Stimulated activated effector memory CD8-positive, alpha-beta T cell treated with anti-CD3 and anti-CD28 coated beads, Interleukin-12 subunit alpha, Interleukin-12 subunit beta, amount 100 ng/mL, for 72 hours (primary cell): ENCODE measurements at regions not wholly inside any gene's neighbourhood (a gene's known extent, or its start where the extent isn't known, plus 50 kb on each side); places are given as distances from the start of the nearest gene placed in this dataset.
"Not testable (repeated sequence)": the region's sequence is repeated elsewhere in the genome, so short reads cannot be mapped to it uniquely, and the experiment has no call there.

Experiments used
- ATAC-seq: fragments of 150-1000 bp; cut with Tn5 transposase; 2 replicates; pipeline ENCODE4 v1.10.0; 2021
- DNase-seq, 2 donors: peaks; one replicate each; pipeline ENCODE4 v3.0.0; 2021 to 2022; ENCODE audit warnings: low spot score in 2 of 2
- H3K27ac Mint-ChIP-seq: one replicate; pipeline ENCODE4 v1.8.0; 2022; ENCODE audit warnings: mild to moderate bottlenecking, mixed read lengths
- H3K36me3 Mint-ChIP-seq: one replicate; pipeline ENCODE4 v1.8.0; 2022; ENCODE audit warnings: mild to moderate bottlenecking, mixed read lengths
- H3K4me1 Mint-ChIP-seq: one replicate; pipeline ENCODE4 v1.8.0; 2022; ENCODE audit warnings: mixed read lengths
- H3K4me3 Mint-ChIP-seq: one replicate; pipeline ENCODE4 v1.8.0; 2022; ENCODE audit warnings: mild to moderate bottlenecking, mixed read lengths
- H3K9me3 Mint-ChIP-seq: one replicate; pipeline ENCODE4 v1.8.0; 2022; ENCODE audit warnings: mixed read lengths

GRCh38 chr1:38169121-38169520 is 122.5 kb upstream of the POU3F1 start:
- Mint-ChIP-seq H3K36me3 (no peaks in the 10 kb centered on the region), H3K4me1 (no peaks in the 10 kb centered on the region), H3K9me3 (no peaks in the 10 kb centered on the region), H3K27ac (no peak overlapping the region), H3K4me3 (no peak overlapping the region)
- DNase-seq (no peak), ATAC-seq (no peak)

- DNase-seq (no peak), ATAC-seq (no peak)
- Mint-ChIP-seq H3K9me3 (no peaks in the 10 kb centered on the region), H3K4me1 (no peaks in the 10 kb centered on the region), H3K27ac (no peak overlapping the region), H3K4me3 (no peak overlapping the region), H3K36me3 (no peaks in the 10 kb centered on the region)
Observed at GRCh38 chr1:38168365-38168764, 121.8 kb upstream of the POU3F1 start.

- Mint-ChIP-seq H3K4me1 (no peaks in the 10 kb centered on the region), H3K4me3 (no peak overlapping the region), H3K27ac (no peak overlapping the region), H3K9me3 (no peaks in the 10 kb centered on the region), H3K36me3 (no peaks in the 10 kb centered on the region)
- ATAC-seq (no peak), DNase-seq (no peak)
Observed at GRCh38 chr1:38166461-38166860, 119.9 kb upstream of the POU3F1 start.

DNA sequence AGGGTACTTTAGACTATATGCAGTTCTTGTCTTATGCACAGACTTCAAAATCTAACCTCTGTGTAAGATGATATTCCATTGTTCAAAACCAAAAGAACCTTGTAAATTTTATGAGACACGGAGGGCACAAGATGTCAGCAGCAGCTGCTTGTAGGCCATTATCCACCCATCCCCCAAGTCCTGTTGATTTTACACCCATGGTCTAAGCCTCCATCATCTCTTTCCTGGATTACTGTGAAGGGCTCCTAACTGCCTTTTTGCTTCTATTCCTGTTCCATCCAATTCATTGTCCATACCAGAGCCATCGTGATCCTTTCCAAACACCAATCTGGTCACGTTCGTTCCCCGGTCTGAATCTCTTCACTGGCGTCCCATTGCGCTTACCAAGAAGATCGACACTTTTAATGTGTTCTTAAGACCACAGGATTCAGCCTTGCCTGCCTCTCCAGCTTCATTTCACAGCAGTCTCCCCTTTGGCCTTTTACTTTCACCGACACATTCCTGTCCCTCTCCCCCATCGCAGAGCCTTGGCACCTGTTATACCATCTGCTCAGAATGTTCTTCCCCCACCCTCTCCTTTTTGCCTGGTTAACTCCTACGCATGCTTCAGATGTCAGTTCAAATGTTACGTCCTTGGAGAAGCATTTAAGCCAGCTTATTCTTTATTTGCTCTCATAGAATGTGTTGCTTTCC is 107.3 kb upstream of the POU3F1 start:
- Mint-ChIP-seq H3K27ac (no peak overlapping the region), H3K36me3 (no peaks in the 10 kb centered on the region), H3K9me3 (no peaks in the 10 kb centered on the region), H3K4me1 (no peaks in the 10 kb centered on the region), H3K4me3 (no peak overlapping the region)
- ATAC-seq (no peak), DNase-seq (no peak)

DNA sequence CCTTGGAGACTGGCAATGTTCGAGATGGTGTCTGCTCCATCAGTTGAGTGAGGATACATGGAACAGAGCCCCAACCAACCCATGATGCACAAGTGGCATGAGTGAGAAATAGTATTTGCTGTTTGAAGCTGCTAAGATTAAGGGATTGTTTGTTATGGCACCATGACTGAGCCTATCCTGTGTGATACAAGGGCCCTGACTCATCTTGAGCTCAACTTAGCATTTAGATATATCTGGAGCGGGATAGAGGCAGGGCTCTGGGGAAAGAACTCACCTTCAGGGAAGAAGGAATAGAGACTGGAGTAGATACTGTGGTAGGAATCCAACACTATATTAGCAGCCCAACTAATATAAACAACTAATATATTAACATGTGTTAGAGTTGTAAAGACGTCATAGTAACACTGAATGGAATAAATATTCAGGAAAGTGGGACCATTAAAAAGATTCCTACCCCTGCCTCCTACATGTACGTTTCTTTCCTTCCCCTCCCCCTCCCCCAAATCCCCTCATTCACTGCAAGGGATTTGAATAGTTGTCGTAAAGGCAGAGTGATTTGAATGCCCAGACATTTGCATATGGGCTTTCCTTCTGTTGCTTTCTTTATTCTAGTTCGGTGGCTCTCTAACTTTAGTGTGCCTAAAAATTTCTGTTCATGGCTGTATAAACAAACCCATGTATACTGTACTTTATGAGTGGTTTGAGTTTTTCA is 106.6 kb upstream of the POU3F1 start:
- no peak for DNase-seq
- no peak for ATAC-seq
- Mint-ChIP-seq H3K4me1 (no peaks in the 10 kb centered on the region), H3K27ac (no peak overlapping the region), H3K4me3 (no peak overlapping the region), H3K36me3 (no peaks in the 10 kb centered on the region), H3K9me3 (no peaks in the 10 kb centered on the region)

- no peak for ATAC-seq
- Mint-ChIP-seq H3K9me3 (no peaks in the 10 kb centered on the region), H3K36me3 (no peaks in the 10 kb centered on the region), H3K27ac (no peak overlapping the region), H3K4me3 (no peak overlapping the region), H3K4me1 (no peaks in the 10 kb centered on the region)
- DNase-seq = no peak
Observed at GRCh38 chr1:38152351-38153065, 105.9 kb upstream of the POU3F1 start.

GRCh38 chr1:38151399-38151798 is 104.8 kb upstream of the POU3F1 start:
- no peaks in the 10 kb centered on the region for H3K4me1 Mint-ChIP-seq
- H3K27ac Mint-ChIP-seq = no peak overlapping the region
- DNase-seq (no peak), ATAC-seq (no peak)
- no peaks in the 10 kb centered on the region for H3K36me3 Mint-ChIP-seq
- H3K4me3 Mint-ChIP-seq = no peak overlapping the region
- no peaks in the 10 kb centered on the region for H3K9me3 Mint-ChIP-seq

DNA sequence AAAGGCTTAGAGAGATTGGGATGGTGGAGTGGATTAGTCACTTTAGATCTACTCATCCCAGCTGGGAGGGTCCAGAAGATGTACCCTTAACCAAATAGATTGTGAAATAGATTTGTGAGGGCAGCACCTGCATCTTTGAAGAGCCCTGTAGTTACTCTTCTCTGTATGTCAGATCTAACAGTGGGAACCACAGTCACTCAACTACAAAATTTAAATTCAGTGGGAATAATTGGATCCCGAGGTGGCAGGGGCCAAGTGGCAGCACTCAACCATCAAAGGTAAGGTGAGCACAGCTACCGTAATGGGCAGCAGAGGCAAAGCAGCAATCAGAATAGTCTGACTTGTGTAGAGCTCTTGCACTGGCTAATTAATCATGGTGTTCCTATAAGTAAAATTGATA is 99.5 kb upstream of the POU3F1 start:
- not testable (repeated sequence) for ATAC-seq, H3K36me3 Mint-ChIP-seq, H3K4me3 Mint-ChIP-seq, H3K9me3 Mint-ChIP-seq, H3K4me1 Mint-ChIP-seq, H3K27ac Mint-ChIP-seq, DNase-seq

- H3K9me3 Mint-ChIP-seq = peaks cover 7% of the 10 kb centered on the region
- no peak overlapping the region for H3K27ac Mint-ChIP-seq
- no peak for ATAC-seq
- DNase-seq = no peak
- no peaks in the 10 kb centered on the region for H3K4me1 Mint-ChIP-seq
- no peak overlapping the region for H3K4me3 Mint-ChIP-seq
- no peaks in the 10 kb centered on the region for H3K36me3 Mint-ChIP-seq
Observed at GRCh38 chr1:38142606-38143005, 96.0 kb upstream of the POU3F1 start.

- Mint-ChIP-seq H3K36me3 (no peaks in the 10 kb centered on the region), H3K4me1 (no peaks in the 10 kb centered on the region), H3K4me3 (no peak overlapping the region), H3K9me3 (peaks cover 7% of the 10 kb centered on the region), H3K27ac (no peak overlapping the region)
- ATAC-seq (no peak), DNase-seq (no peak)
Observed at GRCh38 chr1:38141483-38141882, 94.9 kb upstream of the POU3F1 start.

DNA sequence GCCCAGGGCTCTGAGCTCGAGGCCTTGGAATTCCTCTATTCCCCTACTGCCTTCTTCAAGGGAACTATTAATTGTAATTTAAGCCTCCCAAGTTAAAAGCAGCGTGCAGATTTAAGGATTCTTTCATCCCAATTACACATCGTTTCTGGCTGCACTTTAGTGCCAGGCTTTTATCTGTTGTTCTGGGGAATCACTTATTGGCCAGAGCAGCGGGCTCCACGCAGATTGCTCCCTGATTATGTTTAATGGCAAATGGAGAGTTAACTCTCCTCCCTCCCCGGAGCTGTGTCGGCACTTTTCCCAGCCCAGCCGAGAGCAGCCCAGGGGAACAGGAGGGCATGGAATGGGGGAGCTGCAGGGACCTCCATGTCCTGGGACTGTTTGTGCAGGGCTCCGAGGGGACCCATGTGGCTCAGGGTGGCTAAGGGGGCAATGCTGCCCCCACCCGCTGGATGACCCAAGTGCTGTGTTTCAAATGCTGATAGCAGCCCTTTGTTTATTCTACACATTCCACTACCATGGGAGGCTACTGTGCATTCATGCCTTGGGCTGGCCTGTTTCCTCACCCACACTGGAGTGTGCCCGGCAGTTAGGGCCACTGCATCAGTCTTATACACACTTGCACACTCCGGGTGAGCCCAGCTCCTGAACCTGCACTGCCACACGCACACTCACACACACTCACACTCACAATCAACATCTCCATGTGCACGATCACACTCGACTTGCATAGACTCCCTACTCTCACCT is 93.3 kb upstream of the POU3F1 start:
- peak; percentile 6 for ATAC-seq
- Mint-ChIP-seq H3K4me3 (no peak overlapping the region), H3K9me3 (no peaks in the 10 kb centered on the region), H3K27ac (no peak overlapping the region), H3K4me1 (no peaks in the 10 kb centered on the region), H3K36me3 (no peaks in the 10 kb centered on the region)
- DNase-seq = no peak

DNA sequence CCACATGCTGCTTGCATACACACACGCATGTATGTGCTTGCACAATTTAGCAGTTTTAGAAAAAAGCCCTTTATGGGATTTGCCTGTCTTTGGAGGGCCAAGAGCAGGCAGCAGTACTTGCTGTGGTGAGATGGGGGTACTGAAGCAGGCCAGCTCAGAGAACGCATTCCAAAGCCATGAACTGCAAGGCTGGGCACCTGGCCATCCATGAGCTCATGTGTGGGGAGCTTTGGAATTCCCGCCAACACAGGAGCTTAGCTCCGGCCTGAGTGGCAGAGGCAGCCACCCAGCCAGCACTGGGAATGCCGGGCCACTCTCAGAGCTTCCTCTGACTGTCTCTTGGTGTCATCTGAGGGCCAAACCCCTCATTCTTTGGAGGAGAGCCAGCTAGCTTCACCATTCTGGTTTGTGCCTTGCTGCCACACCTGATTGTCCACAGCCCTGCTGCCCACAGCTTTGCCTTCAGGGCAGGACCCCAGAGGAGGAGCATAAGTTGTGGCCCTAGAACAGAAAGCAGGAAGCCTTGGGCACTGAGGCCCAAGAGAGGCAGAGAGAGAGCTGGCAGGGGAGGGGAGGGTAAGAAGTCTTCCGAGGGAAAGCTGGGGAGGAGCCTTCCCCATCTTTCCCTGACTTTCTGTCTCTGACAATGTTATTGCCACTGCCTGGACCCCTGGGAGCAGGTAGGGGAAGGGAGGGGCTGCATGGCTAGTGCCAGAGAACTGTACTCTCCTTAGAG is 92.1 kb upstream of the POU3F1 start:
- no peaks in the 10 kb centered on the region for H3K9me3 Mint-ChIP-seq
- no peak overlapping the region for H3K4me3 Mint-ChIP-seq
- no peak for ATAC-seq
- no peak for DNase-seq
- H3K4me1 Mint-ChIP-seq = no peaks in the 10 kb centered on the region
- H3K27ac Mint-ChIP-seq = no peak overlapping the region
- no peaks in the 10 kb centered on the region for H3K36me3 Mint-ChIP-seq

DNA sequence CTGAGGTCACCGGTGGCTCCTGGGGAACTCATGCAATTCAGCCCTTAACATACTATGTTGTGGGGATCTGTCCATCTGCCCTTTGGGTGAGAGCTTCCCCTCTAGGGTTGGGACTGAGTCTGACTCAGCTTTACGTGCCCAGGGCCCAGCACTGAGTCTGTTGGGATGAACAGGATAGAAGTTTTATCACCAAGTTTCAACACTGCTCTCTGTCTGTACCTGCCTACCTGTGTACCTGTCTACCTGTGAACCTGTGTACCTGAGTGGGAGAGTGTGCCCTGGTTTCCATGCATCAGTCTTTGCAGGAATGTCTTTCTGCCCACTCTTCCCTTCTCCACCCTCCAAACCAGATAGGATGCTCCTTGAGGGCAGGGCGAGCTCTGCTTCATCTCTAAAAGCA is 90.6 kb upstream of the POU3F1 start:
- no peaks in the 10 kb centered on the region for H3K36me3 Mint-ChIP-seq
- DNase-seq (no peak), ATAC-seq (no peak)
- no peaks in the 10 kb centered on the region for H3K9me3 Mint-ChIP-seq
- no peak overlapping the region for H3K27ac Mint-ChIP-seq
- H3K4me1 Mint-ChIP-seq = no peaks in the 10 kb centered on the region
- H3K4me3 Mint-ChIP-seq = no peak overlapping the region

DNA sequence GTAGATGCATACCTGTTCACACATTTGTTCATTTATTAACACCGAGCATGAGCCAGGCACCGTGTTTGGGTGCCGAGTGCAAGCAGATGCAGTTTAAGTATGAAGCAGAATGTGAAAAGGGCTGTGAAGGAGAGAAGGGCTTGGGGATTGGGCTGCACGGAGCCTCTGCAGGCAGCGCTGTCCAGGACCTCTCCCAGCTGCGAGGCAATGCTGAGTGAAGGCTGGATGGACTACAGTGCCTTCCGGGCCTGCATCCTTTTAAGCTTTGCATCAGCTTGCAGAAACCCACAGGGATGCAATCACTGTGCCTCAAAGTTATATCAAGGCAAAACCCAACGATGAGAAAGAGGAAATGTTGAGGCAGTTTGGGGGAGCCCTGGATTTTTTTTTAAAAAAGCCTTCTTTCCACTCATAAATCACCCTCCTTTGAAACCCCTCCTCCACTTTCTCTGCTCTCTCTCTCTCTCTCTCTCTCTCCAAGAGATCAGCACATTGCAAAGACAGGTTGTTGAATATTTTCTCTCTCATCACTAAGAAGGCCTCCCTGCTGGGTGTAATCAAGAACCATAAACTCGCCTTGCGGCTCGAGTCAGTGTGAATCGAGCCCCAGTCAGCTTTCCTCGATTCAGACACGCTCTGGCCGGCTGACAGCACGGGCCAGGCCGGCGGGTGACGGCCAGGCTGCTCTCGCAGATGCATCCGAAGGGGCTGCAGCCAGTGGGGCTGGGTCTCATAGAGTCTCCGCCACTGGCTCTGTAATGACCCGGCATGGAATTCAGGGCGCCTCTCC is 89.2 kb upstream of the POU3F1 start:
- ATAC-seq (no peak), DNase-seq (no peak)
- Mint-ChIP-seq H3K36me3 (no peaks in the 10 kb centered on the region), H3K4me1 (peaks cover 5% of the 10 kb centered on the region), H3K27ac (no peak overlapping the region), H3K9me3 (no peaks in the 10 kb centered on the region), H3K4me3 (no peak overlapping the region)
